K562 (cell line): ENCODE measurements at regions not wholly inside any gene's neighbourhood (a gene's known extent, or its start where the extent isn't known, plus 50 kb on each side); places are given as distances from the start of the nearest gene placed in this dataset.

Experiments used
- ATAC-seq: fragments of 200-7000 bp; cut with Tn5 transposase; 3 replicates; pipeline ENCODE4 v1.9.1; 2020; ENCODE audit warnings: moderate library complexity
- BruUV-seq: library from RNA; stranded (reverse); fragments of 400-500 nt; replicated peaks from 2 replicates; lab custom pipeline; 2021; lab: Mats Ljungman, UMichigan
- CTCF ChIA-PET: fragments of 300-600 bp; formaldehyde crosslinking; extraction: SDS; loops from one replicate; lab custom pipeline; 2021; ENCODE audit warnings: low intra/inter-chr PET ratio; lab: Yijun Ruan, JAX
- POLR2A ChIA-PET: fragments of 300-600, 350-650 bp; sonication (Branson Sonifier 250); formaldehyde crosslinking; extraction: SDS; loops from one replicate; lab custom pipeline; 2021; ENCODE audit warnings: antibody characterized with exemption, inconsistent platforms; lab: Yijun Ruan, JAX
- DNase-seq, 4 experiments: peaks; one replicate each; pipeline versions ENCODE4 v3.0.0 to v3.0.0-alpha.2; 2011 to 2018; ENCODE audit warnings: low spot score in 3 of 4, mixed read lengths in 3 of 4; ENCODE audit errors: extremely low read depth in 1 of 4
- FAIRE-seq: peaks from 2 replicates; lab custom pipeline; 2011; peaks lifted over from hg19 to GRCh38; lab: Jason Lieb, UNC
- H2AFZ ChIP-seq: 2 replicates; pipeline ENCODE4 v1.6.0; 2011; ENCODE audit warnings: low read depth, low read length, control low read depth, inconsistent platforms
- H3K27ac ChIP-seq: fragments of 200-600 bp; 3 replicates; pipeline ENCODE4 v1.8.0; 2011; ENCODE audit warnings: low read depth, mild to moderate bottlenecking, control low read depth, inconsistent platforms, low read length, moderate library complexity, mixed read lengths; ENCODE audit errors: extremely low read depth
- H3K27me3 ChIP-seq, 2 experiments: fragments of 300-600 bp in 1 of 2; 2 replicates in 1 of 2; 3 replicates in 1 of 2; pipeline versions ENCODE4 v1.6.0 to v1.8.0; 2011; ENCODE audit warnings: inconsistent platforms in 2 of 2, low read length in 2 of 2, mild to moderate bottlenecking in 1 of 2, mixed read lengths in 1 of 2, moderate library complexity in 1 of 2; ENCODE audit not compliant: control insufficient read depth in 2 of 2, insufficient read depth in 2 of 2
- H3K36me3 ChIP-seq: fragments of 300-600 bp; 3 replicates; pipeline ENCODE4 v1.8.0; 2011; ENCODE audit warnings: mild to moderate bottlenecking, low read length, inconsistent platforms; ENCODE audit not compliant: control insufficient read depth, insufficient read depth
- H3K4me1 ChIP-seq, 2 experiments: fragments of 200-600 bp in 1 of 2; replicated peaks in 1 of 2; 2 replicates in 1 of 2; 3 replicates in 1 of 2; pipeline versions ENCODE4 v1.5.1 to v1.8.0; 2011; ENCODE audit warnings: inconsistent platforms in 2 of 2, low read length in 2 of 2, mild to moderate bottlenecking in 1 of 2, mixed read lengths in 1 of 2, moderate library complexity in 1 of 2; ENCODE audit not compliant: control insufficient read depth in 2 of 2, insufficient read depth in 2 of 2
- H3K4me2 ChIP-seq: 2 replicates; pipeline ENCODE4 v1.6.1; 2011; ENCODE audit warnings: low read length, control low read depth, inconsistent platforms, mixed read lengths; ENCODE audit not compliant: insufficient read depth
- H3K4me3 ChIP-seq: fragments of 200-600 bp; sonication (generic), shearing (Covaris generic); 2 replicates; pipeline ENCODE4 v1.5.1; 2016; ENCODE audit warnings: control low read depth, inconsistent platforms
- H3K79me2 ChIP-seq: fragments of 200-600 bp; 3 replicates; pipeline ENCODE4 v1.8.0; 2011; ENCODE audit warnings: low read length, inconsistent platforms; ENCODE audit not compliant: control insufficient read depth, insufficient read depth
- H3K9ac ChIP-seq, 2 experiments: 2 replicates each; pipeline versions ENCODE4 v1.6.0 to v1.6.1; 2011; ENCODE audit warnings: low read depth in 2 of 2, low read length in 2 of 2, control low read depth in 1 of 2, inconsistent platforms in 1 of 2, mild to moderate bottlenecking in 1 of 2, mixed read lengths in 1 of 2; ENCODE audit not compliant: insufficient read depth in 1 of 2
- H3K9me1 ChIP-seq: one replicate; pipeline ENCODE4 v1.6.0; 2011; ENCODE audit warnings: inconsistent platforms, mild to moderate bottlenecking, low read length, moderate library complexity; ENCODE audit not compliant: control insufficient read depth, insufficient read depth
- H3K9me3 ChIP-seq: replicated peaks from 2 replicates; pipeline ENCODE4 v1.5.1; 2011; ENCODE audit warnings: low read depth, low read length, inconsistent platforms; ENCODE audit not compliant: control insufficient read depth, insufficient read depth
- H4K20me1 ChIP-seq: replicated peaks from 2 replicates; pipeline ENCODE4 v1.6.1; 2011; ENCODE audit warnings: low read length, inconsistent platforms, mixed read lengths; ENCODE audit not compliant: control insufficient read depth, insufficient read depth
- EGR1 ChIP-seq: fragments of 450-650 bp; conservative IDR thresholded peaks from 2 replicates; pipeline ENCODE4 v1.6.1; 2017; ENCODE audit warnings: mild to moderate bottlenecking
- ELF1 ChIP-seq: fragments of 200-800 bp; sonication (Bioruptor generic); IDR thresholded peaks from 2 replicates; pipeline ENCODE4 v1.6.1; 2016; ENCODE audit warnings: missing genetic modification characterization, missing compliant biosample characterization
- JUN ChIP-seq, 2 experiments: sonication (generic) in 1 of 2; formaldehyde crosslinking in 1 of 2; IDR thresholded peaks; 2 replicates each; pipeline versions ENCODE4 v1.6.1 to v1.8.0; 2012 to 2022; ENCODE audit warnings: borderline replicate concordance in 2 of 2, mild to moderate bottlenecking in 2 of 2, improper control_type of control experiment in 1 of 2, low read depth in 1 of 2, low read length in 1 of 2, missing genetic modification reagents in 1 of 2
- MXD1 ChIP-seq: fragments of 250-450 bp; sonication (Bioruptor Pico); IDR thresholded peaks from 2 replicates; pipeline ENCODE4 v1.8.0; 2021; ENCODE audit warnings: borderline replicate concordance, mild to moderate bottlenecking, moderate library complexity; ENCODE audit not compliant: poor library complexity, severe bottlenecking
- MXI1 ChIP-seq: IDR thresholded peaks from 2 replicates; pipeline ENCODE4 v1.6.1; 2011; ENCODE audit warnings: low read depth, mild to moderate bottlenecking, improper control_type of control experiment, low read length
- TAF1 ChIP-seq: IDR thresholded peaks from 2 replicates; pipeline ENCODE4 v1.6.1; 2011; ENCODE audit warnings: mild to moderate bottlenecking, low read length, moderate library complexity; ENCODE audit not compliant: insufficient read depth, control insufficient read depth, severe bottlenecking; ENCODE audit errors: extremely low read depth
- TBP ChIP-seq: optimal IDR thresholded peaks from 2 replicates; pipeline ENCODE3; 2011; ENCODE audit warnings: low read depth, low read length, improper control_type of control experiment
- ZC3H11A ChIP-seq: IDR thresholded peaks from 2 replicates; pipeline ENCODE4 v1.6.1; 2012; ENCODE audit warnings: low read depth, low read length, improper control_type of control experiment
- ZNF143 ChIP-seq: sonication (generic); formaldehyde crosslinking; IDR thresholded peaks from 2 replicates; pipeline ENCODE4 v1.9.0; 2022; ENCODE audit warnings: mild to moderate bottlenecking, missing genetic modification reagents
- ZNF408 ChIP-seq: fragments of 250-450 bp; sonication (Bioruptor Pico); IDR thresholded peaks from 2 replicates; pipeline ENCODE4 v1.4.0; 2020; ENCODE audit warnings: low read depth, mild to moderate bottlenecking, moderate library complexity
- ZNF511 ChIP-seq: sonication (generic); formaldehyde crosslinking; IDR thresholded peaks from 2 replicates; pipeline ENCODE4 v1.8.0; 2022; ENCODE audit warnings: mild to moderate bottlenecking, missing genetic modification reagents
- WGBS: fragments of 100-300 bp; shearing (Covaris generic); methylation state at CpG from one replicate; pipeline ENCODE4 v1.1.6; 2016; ENCODE audit warnings: low coverage, mixed read lengths; ENCODE audit not compliant: insufficient coverage; ENCODE audit errors: missing lambda C conversion rate; 5-methylcytosine and 5-hydroxymethylcytosine counted together
- in situ Hi-C: fragments of 300-500 bp; cut with MboI; formaldehyde crosslinking; loops from 4 replicates; pipeline ENCODE4 v1.15.0; 2018; ENCODE audit warnings: inconsistent platforms, mixed read lengths
- intact Hi-C: fragments of 100-400 bp; cut with micrococcal nuclease; formaldehyde crosslinking; loops from 2 replicates; pipeline ENCODE4 v1.14.2; 2022

GRCh38 chr1:187374742-187375141 is 546.0 kb downstream of the PLA2G4A start:
- TF ChIP-seq ZNF511 (CRISPR knock-in tag) = no peak
- no peak for TF ChIP-seq ELF1 (tag)
- TF ChIP-seq ZNF143 = no peak
- TF ChIP-seq ZC3H11A = no peak
- no peak for TF ChIP-seq EGR1
- TF ChIP-seq MXI1 = no peak
- TF ChIP-seq TBP = no peak
- no peak for TF ChIP-seq ZNF408 (CRISPR knock-in tag)
- no peak for TF ChIP-seq TAF1
- no peak for TF ChIP-seq JUN (IDR thresholded peaks at IDR 0.05; ENCODE audit: borderline replicate concordance, low read depth, low read length)
- no peak for TF ChIP-seq JUN (CRISPR knock-in tag; IDR thresholded peaks at IDR 0.05; ENCODE audit: borderline replicate concordance)
- no peak for TF ChIP-seq MXD1
- 0% methylated on average over 1 of the region's 1 CpG for WGBS
- intact Hi-C loops (no loop called here), in situ Hi-C loops (no loop called here)
- CTCF ChIA-PET = no interaction called here
- no peak for ATAC-seq
- Histone ChIP-seq H3K4me3 (no peak overlapping the region), H3K9ac (no peak overlapping the region), H3K4me2 (no peak overlapping the region), H3K27ac (no peak overlapping the region), H3K9me1 (no peaks in the 10 kb centered on the region), H4K20me1 (no peaks in the 10 kb centered on the region), H3K9me3 (no peaks in the 10 kb centered on the region), H3K27me3 (no peaks in the 10 kb centered on the region), H3K79me2 (no peaks in the 10 kb centered on the region), H3K4me1 (no peaks in the 10 kb centered on the region), H2AFZ (no peak overlapping the region), H3K36me3 (no peaks in the 10 kb centered on the region)
- DNase-seq = no peak
- BruUV-seq = no TSS peak
- POLR2A ChIA-PET = no interaction called here
- no peak for FAIRE-seq
